ENCODE measurements at regions not wholly inside any gene's neighbourhood (a gene's known extent, or its start where the extent isn't known, plus 50 kb on each side); places are given as distances from the start of the nearest gene placed in this dataset.

- H3K4me1 ChIP-seq: peaks cover 31% of the 10 kb centered on the region
Observed at GRCh38 chr22:25404556-25404927, 159.9 kb upstream of the GRK3 start.

GRCh38 chr22:25404928-25405816 is 159.3 kb upstream of the GRK3 start:
- Histone ChIP-seq H3K4me1 (peaks cover 31% of the 10 kb centered on the region), H3K36me3 (ENCODE audit: low read depth, missing control alignments) (no peaks in the 10 kb centered on the region), H3K9me3 (no peaks in the 10 kb centered on the region), H3K4me3 (peak overlapping the region; percentile 59 to 86), H3K27me3 (no peaks in the 10 kb centered on the region), H3K27ac (peak overlapping the region; percentile 79 to 90)
- intact Hi-C loops (cut with DNase I; ENCODE audit: low total_unique reads): no loop called here
- WGBS, 2 donors: 1% methylated on average over 16 to 20 of the region's 117 CpGs
- peak; percentile 82 for DNase-seq
- TF ChIP-seq, protein P1, sequence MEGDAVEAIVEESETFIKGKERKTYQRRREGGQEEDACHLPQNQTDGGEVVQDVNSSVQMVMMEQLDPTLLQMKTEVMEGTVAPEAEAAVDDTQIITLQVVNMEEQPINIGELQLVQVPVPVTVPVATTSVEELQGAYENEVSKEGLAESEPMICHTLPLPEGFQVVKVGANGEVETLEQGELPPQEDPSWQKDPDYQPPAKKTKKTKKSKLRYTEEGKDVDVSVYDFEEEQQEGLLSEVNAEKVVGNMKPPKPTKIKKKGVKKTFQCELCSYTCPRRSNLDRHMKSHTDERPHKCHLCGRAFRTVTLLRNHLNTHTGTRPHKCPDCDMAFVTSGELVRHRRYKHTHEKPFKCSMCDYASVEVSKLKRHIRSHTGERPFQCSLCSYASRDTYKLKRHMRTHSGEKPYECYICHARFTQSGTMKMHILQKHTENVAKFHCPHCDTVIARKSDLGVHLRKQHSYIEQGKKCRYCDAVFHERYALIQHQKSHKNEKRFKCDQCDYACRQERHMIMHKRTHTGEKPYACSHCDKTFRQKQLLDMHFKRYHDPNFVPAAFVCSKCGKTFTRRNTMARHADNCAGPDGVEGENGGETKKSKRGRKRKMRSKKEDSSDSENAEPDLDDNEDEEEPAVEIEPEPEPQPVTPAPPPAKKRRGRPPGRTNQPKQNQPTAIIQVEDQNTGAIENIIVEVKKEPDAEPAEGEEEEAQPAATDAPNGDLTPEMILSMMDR (IDR thresholded peaks at IDR 0.05): no peak
- peak; percentile 53 for TF ChIP-seq POLR2A (IDR thresholded peaks at IDR 0.05)

More at GRCh38 chr22:25404556-25404927, 159.9 kb upstream of the GRK3 start:
- Histone ChIP-seq H3K4me3 (peak overlapping the region; percentile 59 to 86), H3K27ac (peak overlapping the region; percentile 68 to 90), H3K36me3 (ENCODE audit: low read depth, missing control alignments) (no peaks in the 10 kb centered on the region), H3K9me3 (no peaks in the 10 kb centered on the region), H3K27me3 (no peaks in the 10 kb centered on the region)
- TF ChIP-seq, protein P1 (IDR thresholded peaks at IDR 0.05): no peak
- TF ChIP-seq POLR2A (IDR thresholded peaks at IDR 0.05): no peak
- DNase-seq: no peak
- 0% methylated on average over 21 of the region's 36 CpGs; no CpG with 5 or more reads in 1 of the 2 donors for WGBS, 2 donors
- intact Hi-C loops (cut with DNase I; ENCODE audit: low total_unique reads): no loop called here

DNA sequence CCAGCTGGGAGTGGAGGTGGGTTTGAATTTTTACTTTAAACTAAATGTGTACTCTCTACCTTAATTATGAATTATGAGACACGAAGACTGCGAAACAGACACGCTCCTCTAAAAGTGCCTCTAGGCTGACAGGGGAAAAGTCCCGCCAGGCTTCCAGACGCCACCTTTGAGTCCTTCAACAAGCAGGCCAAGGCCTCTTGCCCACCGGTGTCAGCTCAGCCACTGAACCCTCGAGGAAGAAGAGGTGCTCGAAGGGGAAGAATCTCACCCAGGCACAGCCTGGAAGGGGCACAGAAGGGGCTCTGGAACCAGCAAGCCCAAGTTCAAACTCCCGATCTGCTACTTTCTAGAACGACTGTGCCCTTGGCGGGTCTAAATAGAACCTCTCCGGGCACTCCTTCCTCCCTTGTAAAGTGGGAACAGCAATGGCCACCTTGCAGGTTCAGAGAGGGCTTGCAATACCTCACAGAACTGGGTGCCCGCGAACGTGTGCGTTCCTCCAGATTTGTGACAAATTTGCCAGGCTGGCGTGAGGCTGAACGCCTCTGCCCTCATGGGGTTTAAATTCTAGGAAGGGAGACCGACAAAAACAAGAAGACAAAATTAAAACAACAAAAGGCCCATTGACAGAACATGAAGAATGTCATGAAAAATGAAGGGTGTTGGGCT is 158.5 kb upstream of the GRK3 start:
- 61 to 66% methylated on average over 19 of the region's 19 CpGs for WGBS, 2 donors
- TF ChIP-seq, protein P1 (IDR thresholded peaks at IDR 0.05): no peak
- TF ChIP-seq POLR2A (IDR thresholded peaks at IDR 0.05): no peak
- Histone ChIP-seq H3K27me3 (no peaks in the 10 kb centered on the region), H3K9me3 (no peaks in the 10 kb centered on the region), H3K36me3 (ENCODE audit: low read depth, missing control alignments) (no peaks in the 10 kb centered on the region), H3K4me3 (peak overlapping the region; percentile 59 to 86), H3K27ac (peak overlapping the region; percentile 79 to 90), H3K4me1 (peaks cover 26% of the 10 kb centered on the region)
- no peak for DNase-seq
- intact Hi-C loops (cut with DNase I; ENCODE audit: low total_unique reads): no loop called here

- no peaks in the 10 kb centered on the region for H3K36me3 ChIP-seq (ENCODE audit: low read depth, missing control alignments)
- H3K27me3 ChIP-seq: no peaks in the 10 kb centered on the region
- intact Hi-C loops (cut with DNase I; ENCODE audit: low total_unique reads): no loop called here
- H3K4me1 ChIP-seq: peaks cover 23% of the 10 kb centered on the region
- no peaks in the 10 kb centered on the region for H3K9me3 ChIP-seq
- no peak overlapping the region for H3K4me3 ChIP-seq
- WGBS, 2 donors: 80 to 85% methylated on average over 10 of the region's 10 CpGs
- TF ChIP-seq POLR2A (IDR thresholded peaks at IDR 0.05): no peak
- TF ChIP-seq, protein P1 (IDR thresholded peaks at IDR 0.05): no peak
- H3K27ac ChIP-seq: peak overlapping the region in 1 of 2 donors; percentile 90
- no peak for DNase-seq
Observed at GRCh38 chr22:25406510-25407210, 157.8 kb upstream of the GRK3 start.
